ENCODE measurements at regions not wholly inside any gene's neighbourhood (a gene's known extent, or its start where the extent isn't known, plus 50 kb on each side); places are given as distances from the start of the nearest gene placed in this dataset.
A peak's percentile ranks its signal among the peaks of the same experiment; 100 is the strongest.

DNA sequence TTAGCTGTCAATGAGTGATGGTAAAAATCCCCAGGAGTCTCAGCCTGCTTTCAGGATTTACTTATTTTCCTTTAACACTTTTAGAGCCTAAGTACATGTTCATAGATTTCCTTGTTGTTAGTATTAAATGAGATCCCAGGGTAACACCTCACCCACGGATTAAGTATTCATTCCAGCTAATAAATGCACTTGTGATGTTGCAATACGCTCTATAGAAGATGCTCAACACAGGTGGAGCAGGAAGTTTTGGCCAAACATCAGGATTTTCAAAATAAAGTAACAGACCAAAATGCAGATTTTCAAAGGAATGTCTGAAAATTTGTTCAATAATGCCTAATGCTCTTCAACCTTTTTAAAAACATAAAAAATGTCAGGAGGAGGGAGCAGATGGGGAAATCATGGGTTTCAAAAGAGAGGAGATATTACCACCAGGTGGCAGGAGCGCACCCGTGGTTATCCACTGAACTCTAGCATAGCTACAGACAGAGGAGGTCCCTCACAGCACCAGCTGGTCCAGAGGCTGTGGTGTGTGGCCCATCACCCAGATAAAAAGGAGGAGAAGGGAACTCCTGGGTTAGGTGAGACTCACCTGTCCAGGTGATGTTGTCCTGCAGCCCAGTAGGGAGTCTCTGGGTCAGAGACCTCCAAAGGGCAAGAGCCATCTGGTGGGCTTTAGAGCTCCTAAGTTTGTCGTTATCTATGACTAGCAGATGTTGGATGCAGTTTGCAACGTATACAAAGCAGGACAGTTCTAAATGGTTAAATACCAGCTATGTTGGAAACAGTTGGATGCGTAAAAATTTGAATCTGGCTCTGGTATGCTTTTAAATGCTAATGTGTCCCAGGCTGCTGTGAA is 1158.4 kb upstream of the TMEM132C start:
- TF ChIP-seq, protein P1, sequence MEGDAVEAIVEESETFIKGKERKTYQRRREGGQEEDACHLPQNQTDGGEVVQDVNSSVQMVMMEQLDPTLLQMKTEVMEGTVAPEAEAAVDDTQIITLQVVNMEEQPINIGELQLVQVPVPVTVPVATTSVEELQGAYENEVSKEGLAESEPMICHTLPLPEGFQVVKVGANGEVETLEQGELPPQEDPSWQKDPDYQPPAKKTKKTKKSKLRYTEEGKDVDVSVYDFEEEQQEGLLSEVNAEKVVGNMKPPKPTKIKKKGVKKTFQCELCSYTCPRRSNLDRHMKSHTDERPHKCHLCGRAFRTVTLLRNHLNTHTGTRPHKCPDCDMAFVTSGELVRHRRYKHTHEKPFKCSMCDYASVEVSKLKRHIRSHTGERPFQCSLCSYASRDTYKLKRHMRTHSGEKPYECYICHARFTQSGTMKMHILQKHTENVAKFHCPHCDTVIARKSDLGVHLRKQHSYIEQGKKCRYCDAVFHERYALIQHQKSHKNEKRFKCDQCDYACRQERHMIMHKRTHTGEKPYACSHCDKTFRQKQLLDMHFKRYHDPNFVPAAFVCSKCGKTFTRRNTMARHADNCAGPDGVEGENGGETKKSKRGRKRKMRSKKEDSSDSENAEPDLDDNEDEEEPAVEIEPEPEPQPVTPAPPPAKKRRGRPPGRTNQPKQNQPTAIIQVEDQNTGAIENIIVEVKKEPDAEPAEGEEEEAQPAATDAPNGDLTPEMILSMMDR (IDR thresholded peaks at IDR 0.05): peak; percentile 37 to 79 (median 64)
- no peak for TF ChIP-seq POLR2A (IDR thresholded peaks at IDR 0.05)
